GM12878 (cell line): ENCODE measurements at regions not wholly inside any gene's neighbourhood (a gene's known extent, or its start where the extent isn't known, plus 50 kb on each side); places are given as distances from the start of the nearest gene placed in this dataset.

Source experiments
- ATAC-seq: fragments of 200-7000 bp; cut with Tn5 transposase; 3 replicates; pipeline ENCODE4 v1.9.1; 2020; ENCODE audit warnings: mild to moderate bottlenecking, moderate library complexity
- BruUV-seq: library from RNA; stranded (reverse); fragments of 400-500 nt; replicated peaks from 2 replicates; lab custom pipeline; 2021; lab: Mats Ljungman, UMichigan
- CTCF ChIA-PET: fragments of 300-600 bp; sonication (Branson Sonifier 250); formaldehyde crosslinking; extraction: SDS; loops from one replicate; lab custom pipeline; 2021; ENCODE audit warnings: inconsistent platforms; lab: Yijun Ruan, JAX
- POLR2A ChIA-PET: fragments of 350-600 bp; formaldehyde crosslinking; extraction: SDS; loops from one replicate; lab custom pipeline; 2021; ENCODE audit warnings: inconsistent platforms; lab: Charles Lee
- RAD21 ChIA-PET: fragments of 300-600 bp; sonication (Branson Sonifier 250); formaldehyde crosslinking; loops from one replicate; lab custom pipeline; 2023; ENCODE audit warnings: antibody characterized with exemption; ENCODE audit not compliant: unreplicated experiment; lab: Charles Lee
- SMC1A ChIA-PET: fragments of 300-600 bp; sonication (Branson Sonifier 250); formaldehyde crosslinking; loops from one replicate; lab custom pipeline; 2023; ENCODE audit not compliant: unreplicated experiment, uncharacterized antibody; lab: Charles Lee
- DNase-seq: peaks from one replicate; pipeline ENCODE4 v3.0.0-alpha.2; 2011; ENCODE audit warnings: low read depth, low spot score
- FAIRE-seq: peaks from 3 replicates; lab custom pipeline; 2011; peaks lifted over from hg19 to GRCh38; lab: Jason Lieb, UNC
- H2AFZ ChIP-seq: 2 replicates; pipeline ENCODE4 v1.6.0; 2011; ENCODE audit warnings: low read depth, low read length, control low read depth; ENCODE audit not compliant: control insufficient read depth
- H3K27ac ChIP-seq: 2 replicates; pipeline ENCODE4 v1.5.1; 2011; ENCODE audit warnings: control low read depth; ENCODE audit not compliant: control insufficient read depth, insufficient read depth
- H3K27me3 ChIP-seq, 2 experiments: replicated peaks in 1 of 2; 2 replicates each; pipeline versions ENCODE4 v1.6.0 to v1.6.1; 2011; ENCODE audit warnings: low read length in 1 of 2; ENCODE audit not compliant: control insufficient read depth in 2 of 2, insufficient read depth in 2 of 2
- H3K36me3 ChIP-seq, 2 experiments: 2 replicates each; pipeline ENCODE4 v1.5.1; 2011; ENCODE audit warnings: low read length in 1 of 2; ENCODE audit not compliant: control insufficient read depth in 2 of 2, insufficient read depth in 2 of 2
- H3K4me1 ChIP-seq: 2 replicates; pipeline ENCODE4 v1.6.1; 2011; ENCODE audit warnings: mild to moderate bottlenecking, low read length, moderate library complexity, mixed read lengths; ENCODE audit not compliant: control insufficient read depth, insufficient read depth
- H3K4me2 ChIP-seq: 2 replicates; pipeline ENCODE4 v1.6.0; 2011; ENCODE audit warnings: control low read depth; ENCODE audit not compliant: control insufficient read depth, insufficient read depth
- H3K4me3 ChIP-seq: fragments of 200-600 bp; sonication (generic); 2 replicates; pipeline ENCODE4 v1.5.1; 2016
- H3K79me2 ChIP-seq: 2 replicates; pipeline ENCODE4 v1.6.0; 2011; ENCODE audit warnings: low read length; ENCODE audit not compliant: control insufficient read depth, insufficient read depth
- H3K9ac ChIP-seq: 2 replicates; pipeline ENCODE4 v1.8.0; 2011; ENCODE audit warnings: low read length, control low read depth, mixed read lengths; ENCODE audit not compliant: control insufficient read depth, insufficient read depth
- H3K9me3 ChIP-seq: replicated peaks from 3 replicates; pipeline ENCODE4 v1.5.1; 2011; ENCODE audit warnings: mild to moderate bottlenecking, low read length; ENCODE audit not compliant: control insufficient read depth, insufficient read depth
- H4K20me1 ChIP-seq: 2 replicates; pipeline ENCODE4 v1.6.0; 2011; ENCODE audit not compliant: control insufficient read depth, insufficient read depth
- EED ChIP-seq: sonication (generic); IDR thresholded peaks from 2 replicates; pipeline ENCODE4 v1.6.1; 2016; ENCODE audit warnings: antibody characterized with exemption, low read depth
- EGR1 ChIP-seq, 2 experiments: IDR thresholded peaks; 1 replicate in 1 of 2; 2 replicates in 1 of 2; pipeline ENCODE4 v1.6.1; 2011 to 2012; ENCODE audit warnings: low read depth in 2 of 2, low read length in 2 of 2, borderline replicate concordance in 1 of 2, mild to moderate bottlenecking in 1 of 2, moderate library complexity in 1 of 2
- EP300 ChIP-seq, 2 experiments: fragments of 150-350 bp in 1 of 2; IDR thresholded peaks; 2 replicates each; pipeline ENCODE4 v1.6.1; 2011 to 2012; ENCODE audit warnings: low read depth in 2 of 2, low read length in 2 of 2, borderline replicate concordance in 1 of 2, improper control_type of control experiment in 1 of 2, inconsistent platforms in 1 of 2; ENCODE audit not compliant: control insufficient read depth in 1 of 2
- KLF5 ChIP-seq: fragments of 450-650 bp; IDR thresholded peaks from 2 replicates; pipeline ENCODE4 v1.6.1; 2014; ENCODE audit warnings: mild to moderate bottlenecking; ENCODE audit not compliant: partially characterized antibody
- MEF2A ChIP-seq: IDR thresholded peaks from 2 replicates; pipeline ENCODE4 v1.6.1; 2011; ENCODE audit warnings: low read depth, mild to moderate bottlenecking, low read length, moderate library complexity; ENCODE audit not compliant: insufficient read depth
- NFYB ChIP-seq: IDR thresholded peaks from 2 replicates; pipeline ENCODE4 v1.6.1; 2011; ENCODE audit warnings: low read depth, mild to moderate bottlenecking, low read length, improper control_type of control experiment, moderate library complexity; ENCODE audit not compliant: insufficient read depth
- NKRF ChIP-seq: fragments of 450-650 bp; conservative IDR thresholded peaks from 2 replicates; pipeline ENCODE4 v1.6.1; 2017; ENCODE audit warnings: mild to moderate bottlenecking, moderate library complexity
- RAD51 ChIP-seq: fragments of 450-650 bp; IDR thresholded peaks from 2 replicates; pipeline ENCODE4 v1.6.1; 2016; ENCODE audit warnings: moderate library complexity, mild to moderate bottlenecking, inconsistent platforms
- SMAD1 ChIP-seq: fragments of 450-650 bp; IDR thresholded peaks from 2 replicates; pipeline ENCODE4 v1.6.1; 2018; ENCODE audit warnings: mild to moderate bottlenecking, low read depth; ENCODE audit not compliant: partially characterized antibody
- SPI1 ChIP-seq: IDR thresholded peaks from 2 replicates; pipeline ENCODE4 v1.6.1; 2011; ENCODE audit warnings: low read depth, mild to moderate bottlenecking, low read length, moderate library complexity, borderline replicate concordance; ENCODE audit not compliant: insufficient read depth
- SUZ12 ChIP-seq: fragments of 200-600 bp; sonication (generic); IDR thresholded peaks from one replicate; pipeline ENCODE4 v1.6.1; 2018; ENCODE audit warnings: antibody characterized with exemption, mild to moderate bottlenecking; ENCODE audit not compliant: unreplicated experiment
- ZBTB4 ChIP-seq: fragments of 450-650 bp; formaldehyde crosslinking; IDR thresholded peaks from 2 replicates; pipeline ENCODE4 v1.4.0; 2022; ENCODE audit warnings: mild to moderate bottlenecking, moderate library complexity
- WGBS: methylation state at CpG from one replicate; pipeline ENCODE4 v1.1.6; 2016; ENCODE audit warnings: low lambda C conversion rate; ENCODE audit not compliant: insufficient replicate concordance, insufficient coverage; ENCODE audit errors: missing lambda C conversion rate; 5-methylcytosine and 5-hydroxymethylcytosine counted together
- in situ Hi-C: fragments of 300-500 bp; cut with MboI; formaldehyde crosslinking; loops from 9 replicates; pipeline ENCODE4 v1.14.3; 2018; ENCODE audit warnings: mixed read lengths
- intact Hi-C: fragments of 100-400 bp; cut with micrococcal nuclease; formaldehyde crosslinking; loops from one replicate; pipeline ENCODE4 v1.14.2; 2022; ENCODE audit not compliant: unreplicated experiment
- TF ChIP-seq, protein P1 (sequence below): fragments of 450-650 bp; IDR thresholded peaks from 2 replicates; pipeline ENCODE4 v1.6.1; 2014; ENCODE audit warnings: mild to moderate bottlenecking
- TF ChIP-seq, protein P2 (sequence below): IDR thresholded peaks from 2 replicates; pipeline ENCODE4 v1.6.1; 2012; ENCODE audit warnings: low read depth, low read length, improper control_type of control experiment

DNA sequence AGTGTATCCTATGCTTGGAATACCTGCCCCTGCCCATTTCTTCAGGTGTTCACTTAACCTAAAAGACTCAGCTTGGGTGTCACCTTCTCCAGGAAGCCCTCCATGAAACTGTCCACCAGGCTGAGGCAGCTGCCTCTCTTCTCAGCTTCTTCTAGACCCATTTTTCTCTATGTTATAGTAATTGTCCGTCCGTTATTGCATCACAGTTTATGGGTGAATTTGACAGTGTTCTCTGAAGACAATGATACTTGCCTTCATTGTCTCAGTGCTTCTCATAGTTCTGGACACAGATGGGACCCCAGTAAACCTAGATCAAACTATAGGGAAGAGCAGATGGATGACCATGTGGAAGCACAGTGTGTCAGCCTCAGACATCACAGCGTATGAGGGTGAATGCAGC lies 238.0 kb upstream of the MOCS1 start:
- intact Hi-C loops (no loop called here), in situ Hi-C loops (no loop called here)
- FAIRE-seq (no peak), ATAC-seq (no peak), DNase-seq (no peak)
- POLR2A ChIA-PET = no interaction called here
- Histone ChIP-seq H3K27ac (no peak overlapping the region), H3K27me3 (no peaks in the 10 kb centered on the region), H3K9me3 (no peaks in the 10 kb centered on the region; the same call in 1 of the 3 replicates), H2AFZ (no peak overlapping the region), H3K4me1 (no peaks in the 10 kb centered on the region), H3K4me2 (no peak overlapping the region), H3K9ac (no peak overlapping the region), H3K4me3 (no peak overlapping the region), H3K36me3 (no peaks in the 10 kb centered on the region), H3K79me2 (no peaks in the 10 kb centered on the region), H4K20me1 (no peaks in the 10 kb centered on the region)
- 28% methylated on average over 3 of the region's 3 CpGs for WGBS
- CTCF ChIA-PET = interaction anchor here (1.0 to 1.3 kb wide), 2 partner anchors 9 to 102 kb away, joined by 3 read pairs; no protein-coding TSS in a partner anchor
- no TSS peak for BruUV-seq
- RAD21 ChIA-PET = interaction anchor here (0.8 kb wide), 1 partner anchor 9 kb away, joined by 3 read pairs; no protein-coding TSS in a partner anchor
- SMC1A ChIA-PET = interaction anchor here (0.6 to 1.8 kb wide), 2 partner anchors 12 to 306 kb away, joined by 5 to 12 read pairs; no protein-coding TSS in a partner anchor
- TF ChIP-seq EED (no peak), KLF5 (no peak), NKRF (no peak), MEF2A (no peak), NFYB (no peak), EGR1 (IDR thresholded peaks at IDR 0.05; ENCODE audit: borderline replicate concordance in 1 of 2, low read depth in 2 of 2, low read length in 2 of 2) (no peak), SPI1 (no peak), RAD51 (no peak), SUZ12 (no peak), SMAD1 (no peak), ZBTB4 (no peak), EP300 (IDR thresholded peaks at IDR 0.05; ENCODE audit: borderline replicate concordance in 1 of 2, control insufficient read depth in 1 of 2, low read depth in 2 of 2, low read length in 2 of 2) (no peak)
- TF ChIP-seq, protein P1, sequence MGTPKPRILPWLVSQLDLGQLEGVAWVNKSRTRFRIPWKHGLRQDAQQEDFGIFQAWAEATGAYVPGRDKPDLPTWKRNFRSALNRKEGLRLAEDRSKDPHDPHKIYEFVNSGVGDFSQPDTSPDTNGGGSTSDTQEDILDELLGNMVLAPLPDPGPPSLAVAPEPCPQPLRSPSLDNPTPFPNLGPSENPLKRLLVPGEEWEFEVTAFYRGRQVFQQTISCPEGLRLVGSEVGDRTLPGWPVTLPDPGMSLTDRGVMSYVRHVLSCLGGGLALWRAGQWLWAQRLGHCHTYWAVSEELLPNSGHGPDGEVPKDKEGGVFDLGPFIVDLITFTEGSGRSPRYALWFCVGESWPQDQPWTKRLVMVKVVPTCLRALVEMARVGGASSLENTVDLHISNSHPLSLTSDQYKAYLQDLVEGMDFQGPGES = no peak
- TF ChIP-seq, protein P2, sequence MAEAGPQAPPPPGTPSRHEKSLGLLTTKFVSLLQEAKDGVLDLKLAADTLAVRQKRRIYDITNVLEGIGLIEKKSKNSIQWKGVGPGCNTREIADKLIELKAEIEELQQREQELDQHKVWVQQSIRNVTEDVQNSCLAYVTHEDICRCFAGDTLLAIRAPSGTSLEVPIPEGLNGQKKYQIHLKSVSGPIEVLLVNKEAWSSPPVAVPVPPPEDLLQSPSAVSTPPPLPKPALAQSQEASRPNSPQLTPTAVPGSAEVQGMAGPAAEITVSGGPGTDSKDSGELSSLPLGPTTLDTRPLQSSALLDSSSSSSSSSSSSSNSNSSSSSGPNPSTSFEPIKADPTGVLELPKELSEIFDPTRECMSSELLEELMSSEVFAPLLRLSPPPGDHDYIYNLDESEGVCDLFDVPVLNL = no peak
